ENCODE measurements at regions not wholly inside any gene's neighbourhood (a gene's known extent, or its start where the extent isn't known, plus 50 kb on each side); places are given as distances from the start of the nearest gene placed in this dataset.

- H3K4me3 Mint-ChIP-seq (ENCODE audit: unreplicated experiment) = no peak overlapping the region
- no peaks in the 10 kb centered on the region for H3K4me1 Mint-ChIP-seq (ENCODE audit: low read depth, unreplicated experiment)
- H3K27ac Mint-ChIP-seq (ENCODE audit: unreplicated experiment) = no peak overlapping the region
- no peaks in the 10 kb centered on the region for H3K36me3 Mint-ChIP-seq (ENCODE audit: unreplicated experiment)
- H3K9me3 Mint-ChIP-seq (ENCODE audit: unreplicated experiment) = no peaks in the 10 kb centered on the region
- TF ChIP-seq, protein P1, sequence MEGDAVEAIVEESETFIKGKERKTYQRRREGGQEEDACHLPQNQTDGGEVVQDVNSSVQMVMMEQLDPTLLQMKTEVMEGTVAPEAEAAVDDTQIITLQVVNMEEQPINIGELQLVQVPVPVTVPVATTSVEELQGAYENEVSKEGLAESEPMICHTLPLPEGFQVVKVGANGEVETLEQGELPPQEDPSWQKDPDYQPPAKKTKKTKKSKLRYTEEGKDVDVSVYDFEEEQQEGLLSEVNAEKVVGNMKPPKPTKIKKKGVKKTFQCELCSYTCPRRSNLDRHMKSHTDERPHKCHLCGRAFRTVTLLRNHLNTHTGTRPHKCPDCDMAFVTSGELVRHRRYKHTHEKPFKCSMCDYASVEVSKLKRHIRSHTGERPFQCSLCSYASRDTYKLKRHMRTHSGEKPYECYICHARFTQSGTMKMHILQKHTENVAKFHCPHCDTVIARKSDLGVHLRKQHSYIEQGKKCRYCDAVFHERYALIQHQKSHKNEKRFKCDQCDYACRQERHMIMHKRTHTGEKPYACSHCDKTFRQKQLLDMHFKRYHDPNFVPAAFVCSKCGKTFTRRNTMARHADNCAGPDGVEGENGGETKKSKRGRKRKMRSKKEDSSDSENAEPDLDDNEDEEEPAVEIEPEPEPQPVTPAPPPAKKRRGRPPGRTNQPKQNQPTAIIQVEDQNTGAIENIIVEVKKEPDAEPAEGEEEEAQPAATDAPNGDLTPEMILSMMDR (IDR thresholded peaks at IDR 0.05; ENCODE audit: partially characterized antibody, unreplicated experiment) = no peak
- H3K27me3 Mint-ChIP-seq (ENCODE audit: unreplicated experiment) = no peaks in the 10 kb centered on the region
- DNase-seq = no peak
Observed at GRCh38 chr1:103248417-103249102, 140.2 kb upstream of the COL11A1 start.

DNA sequence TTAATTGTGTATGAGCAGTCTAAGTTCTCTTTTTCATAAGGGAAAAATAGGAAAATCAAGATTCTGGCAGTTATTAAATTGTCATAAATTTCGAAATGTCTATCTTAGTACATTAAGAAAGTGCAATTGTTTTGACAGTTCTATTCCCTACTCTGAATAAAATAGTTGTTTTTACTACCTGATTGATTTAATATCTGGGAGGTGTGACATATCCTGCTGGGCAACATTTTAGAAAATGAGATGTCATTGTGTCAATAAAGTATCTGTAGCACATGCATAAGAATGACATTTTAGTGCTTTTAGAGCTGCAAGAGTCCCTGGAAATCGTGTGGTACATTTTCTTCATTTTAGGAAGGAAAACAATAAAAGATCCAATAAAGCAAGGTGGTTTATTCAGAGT, 139.2 kb upstream of the COL11A1 start:
- no peak overlapping the region for H3K4me3 Mint-ChIP-seq (ENCODE audit: unreplicated experiment)
- H3K27me3 Mint-ChIP-seq (ENCODE audit: unreplicated experiment) = no peaks in the 10 kb centered on the region
- H3K9me3 Mint-ChIP-seq (ENCODE audit: unreplicated experiment) = no peaks in the 10 kb centered on the region
- TF ChIP-seq, protein P1 (IDR thresholded peaks at IDR 0.05; ENCODE audit: partially characterized antibody, unreplicated experiment) = no peak
- H3K4me1 Mint-ChIP-seq (ENCODE audit: low read depth, unreplicated experiment) = no peaks in the 10 kb centered on the region
- no peak overlapping the region for H3K27ac Mint-ChIP-seq (ENCODE audit: unreplicated experiment)
- no peaks in the 10 kb centered on the region for H3K36me3 Mint-ChIP-seq (ENCODE audit: unreplicated experiment)
- no peak for DNase-seq

DNA sequence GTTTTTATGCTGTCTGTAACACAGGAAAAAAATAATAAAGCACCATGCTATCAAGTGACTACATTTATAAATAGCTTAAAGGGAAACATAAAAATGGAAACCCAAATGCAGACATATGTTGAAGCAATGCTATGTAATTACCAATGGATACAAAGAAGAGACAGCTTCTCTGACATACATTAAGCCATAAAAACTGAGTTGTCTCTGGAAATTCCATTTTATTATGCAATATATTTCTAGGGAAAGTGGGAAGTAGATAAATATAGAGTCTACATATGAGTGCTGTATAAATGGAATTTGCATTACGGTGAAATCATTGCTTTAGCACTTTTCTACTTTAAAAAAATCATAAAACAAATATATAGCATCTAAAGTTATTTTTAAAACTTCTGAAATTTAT, 135.2 kb upstream of the COL11A1 start:
- TF ChIP-seq, protein P1 (IDR thresholded peaks at IDR 0.05; ENCODE audit: partially characterized antibody, unreplicated experiment) = no peak
- H3K4me1 Mint-ChIP-seq (ENCODE audit: low read depth, unreplicated experiment) = no peaks in the 10 kb centered on the region
- peaks cover 4% of the 10 kb centered on the region for H3K27me3 Mint-ChIP-seq (ENCODE audit: unreplicated experiment)
- H3K9me3 Mint-ChIP-seq (ENCODE audit: unreplicated experiment) = no peaks in the 10 kb centered on the region
- no peak for DNase-seq
- H3K4me3 Mint-ChIP-seq (ENCODE audit: unreplicated experiment) = no peak overlapping the region
- H3K27ac Mint-ChIP-seq (ENCODE audit: unreplicated experiment) = no peak overlapping the region
- no peaks in the 10 kb centered on the region for H3K36me3 Mint-ChIP-seq (ENCODE audit: unreplicated experiment)

DNA sequence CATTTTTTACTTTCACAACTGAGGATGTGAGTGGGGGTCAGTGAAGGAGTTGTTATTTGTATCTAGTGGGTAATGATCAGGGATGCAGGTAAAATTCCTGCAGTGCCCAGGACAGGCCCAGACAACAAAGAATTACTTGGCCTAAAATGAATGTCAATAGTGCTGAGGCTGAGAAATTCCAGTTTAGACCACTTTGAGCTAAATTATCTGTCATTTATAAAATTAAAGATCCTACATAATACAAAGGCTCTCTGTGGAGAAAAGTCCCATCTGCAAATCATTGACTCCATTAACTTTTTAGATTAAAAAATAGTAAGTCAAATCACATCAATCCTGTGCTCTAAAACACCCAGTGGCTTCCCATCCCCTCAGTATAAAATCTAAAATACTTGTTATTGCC, 130.7 kb upstream of the COL11A1 start:
- Mint-ChIP-seq H3K4me1 (ENCODE audit: low read depth, unreplicated experiment) (no peaks in the 10 kb centered on the region), H3K27ac (ENCODE audit: unreplicated experiment) (no peak overlapping the region), H3K27me3 (ENCODE audit: unreplicated experiment) (peaks cover 4% of the 10 kb centered on the region), H3K36me3 (ENCODE audit: unreplicated experiment) (no peaks in the 10 kb centered on the region), H3K9me3 (ENCODE audit: unreplicated experiment) (no peaks in the 10 kb centered on the region), H3K4me3 (ENCODE audit: unreplicated experiment) (no peak overlapping the region)
- no peak for DNase-seq
- TF ChIP-seq, protein P1 (IDR thresholded peaks at IDR 0.05; ENCODE audit: partially characterized antibody, unreplicated experiment) = no peak

DNA sequence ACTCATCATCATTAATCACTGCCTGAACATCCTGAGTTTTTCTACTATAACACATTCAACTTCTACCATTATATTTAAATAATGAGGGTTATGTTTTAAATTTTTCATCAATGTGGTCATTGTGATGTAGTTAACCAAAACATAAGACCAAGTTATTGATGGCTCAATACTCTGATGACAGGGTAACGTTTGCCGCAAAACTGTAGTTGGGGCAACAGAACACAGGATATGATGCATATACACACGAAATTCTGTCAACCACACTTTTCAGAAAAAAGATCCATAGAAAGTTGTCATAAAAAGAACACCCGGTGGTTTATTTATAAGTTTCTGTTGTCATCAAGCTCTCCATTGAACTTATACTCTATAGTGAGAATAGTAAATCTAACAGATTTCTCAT, 121.7 kb upstream of the COL11A1 start:
- no peaks in the 10 kb centered on the region for H3K36me3 Mint-ChIP-seq (ENCODE audit: unreplicated experiment)
- peaks cover 2% of the 10 kb centered on the region for H3K9me3 Mint-ChIP-seq (ENCODE audit: unreplicated experiment)
- TF ChIP-seq, protein P1 (IDR thresholded peaks at IDR 0.05; ENCODE audit: partially characterized antibody, unreplicated experiment) = no peak
- H3K4me3 Mint-ChIP-seq (ENCODE audit: unreplicated experiment) = no peak overlapping the region
- H3K4me1 Mint-ChIP-seq (ENCODE audit: low read depth, unreplicated experiment) = no peaks in the 10 kb centered on the region
- H3K27me3 Mint-ChIP-seq (ENCODE audit: unreplicated experiment) = no peaks in the 10 kb centered on the region
- H3K27ac Mint-ChIP-seq (ENCODE audit: unreplicated experiment) = no peak overlapping the region
- no peak for DNase-seq

Measured in glutamatergic neuron (in vitro differentiated cells).